HS-27A (cell line): ENCODE measurements at regions not wholly inside any gene's neighbourhood (a gene's known extent, or its start where the extent isn't known, plus 50 kb on each side); places are given as distances from the start of the nearest gene placed in this dataset.

Source experiments
- DNase-seq: peaks from one replicate; pipeline ENCODE4 v3.0.0-alpha.2; 2012; ENCODE audit warnings: low read depth, missing footprints

DNA sequence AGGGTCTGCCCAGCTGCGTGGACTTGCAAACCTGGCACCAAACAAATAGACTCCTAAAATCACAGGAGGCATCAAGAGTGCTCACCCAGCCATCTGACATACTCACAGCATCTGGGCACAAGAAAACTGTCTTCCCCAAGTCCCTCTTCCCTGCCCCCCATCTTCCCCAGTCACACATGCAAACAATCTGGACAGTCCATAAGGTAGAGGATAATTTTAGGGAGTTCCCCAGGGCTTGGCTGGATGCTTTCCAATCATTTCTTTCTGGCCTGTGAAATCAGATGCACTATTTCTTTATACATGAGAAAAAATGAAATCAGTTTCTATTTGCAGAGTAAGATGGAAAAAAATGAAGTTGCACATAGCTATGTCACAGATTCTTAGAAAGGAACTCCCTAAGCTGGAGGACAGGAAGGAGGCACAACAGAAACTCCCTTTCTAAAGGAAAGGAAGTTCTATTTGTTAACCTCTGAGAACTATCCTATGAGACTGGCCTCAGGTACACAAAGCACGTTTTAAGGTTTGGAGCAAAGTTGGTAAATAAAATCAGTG is 342.3 kb downstream of the HNRNPD start:
- DNase-seq, result no peak

DNA sequence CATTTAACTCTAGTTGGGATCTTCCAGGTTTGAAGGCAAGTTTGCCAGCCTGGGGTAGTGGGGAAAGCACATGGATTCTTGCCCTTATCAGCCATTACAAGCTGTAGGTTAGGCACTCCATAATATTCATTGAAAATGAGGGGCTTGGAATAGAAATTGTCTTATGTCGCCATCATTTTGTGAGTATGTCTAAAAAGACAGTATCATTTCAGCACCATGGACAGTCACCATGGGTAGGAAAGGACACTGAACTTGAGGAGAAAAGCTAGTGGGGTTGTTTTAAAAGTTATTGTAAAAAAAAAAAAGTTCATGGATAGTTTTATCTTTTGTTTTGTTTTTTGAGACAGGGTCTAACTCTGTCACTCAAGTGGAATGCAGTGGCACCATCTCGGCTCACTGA is 356.1 kb downstream of the HNRNPD start:
- DNase-seq, result no peak

DNA sequence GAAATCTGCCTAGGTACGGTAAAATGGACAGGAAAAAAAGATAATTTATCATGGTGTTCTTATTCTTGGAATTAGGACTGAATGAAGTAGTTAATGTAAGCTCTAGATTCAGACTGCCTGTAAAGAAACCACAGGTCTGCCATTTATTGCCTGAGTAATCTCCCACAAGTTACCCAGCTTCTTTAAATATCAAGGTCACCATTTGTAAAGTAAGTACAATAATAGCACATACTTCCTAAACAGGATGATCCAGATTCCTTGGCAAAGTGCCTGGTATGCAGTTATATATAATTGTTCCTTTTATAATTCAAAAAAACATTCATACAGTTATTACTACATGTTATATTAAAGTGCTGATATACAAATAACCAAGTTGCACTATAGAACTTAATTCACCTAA is 368.6 kb downstream of the HNRNPD start:
- DNase-seq, result no peak

DNA sequence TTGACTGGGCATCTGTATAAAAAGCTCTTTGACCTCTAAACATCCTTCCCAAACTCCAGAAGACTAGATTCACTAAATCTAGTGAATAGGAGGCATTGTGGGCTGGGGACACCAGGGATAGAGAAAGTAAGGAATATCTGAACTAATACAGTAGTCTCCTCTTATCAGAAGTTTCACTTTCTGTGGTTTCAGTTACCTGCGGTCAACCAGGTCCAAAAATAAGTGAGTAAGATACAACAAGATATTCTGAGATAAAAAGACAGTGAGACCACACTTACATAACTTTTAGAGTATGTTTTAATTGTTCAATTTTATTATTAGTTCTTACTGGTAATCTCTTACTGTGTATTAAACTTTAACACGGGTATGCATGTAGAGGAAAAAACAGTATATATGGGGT is 376.5 kb downstream of the HNRNPD start:
- no peak for DNase-seq

DNA sequence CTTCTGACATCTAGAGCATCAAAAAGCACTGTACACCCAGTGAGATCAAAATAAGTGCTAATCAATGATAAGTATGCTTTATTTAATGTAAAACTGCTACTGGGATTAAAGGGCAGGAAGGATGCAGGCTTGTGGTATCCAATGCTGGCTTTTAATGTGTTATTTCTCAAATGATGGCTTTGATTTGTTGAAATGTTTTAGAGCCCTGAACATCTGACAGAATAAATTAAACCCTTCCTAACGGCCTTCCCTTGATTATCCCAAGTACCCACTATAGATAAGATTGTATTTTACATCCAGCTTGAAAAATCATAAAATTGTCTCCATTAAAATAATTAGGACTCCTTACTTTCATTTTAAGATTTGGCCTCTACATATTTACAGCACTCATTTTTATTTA is 382.9 kb downstream of the HNRNPD start:
- no peak for DNase-seq

DNA sequence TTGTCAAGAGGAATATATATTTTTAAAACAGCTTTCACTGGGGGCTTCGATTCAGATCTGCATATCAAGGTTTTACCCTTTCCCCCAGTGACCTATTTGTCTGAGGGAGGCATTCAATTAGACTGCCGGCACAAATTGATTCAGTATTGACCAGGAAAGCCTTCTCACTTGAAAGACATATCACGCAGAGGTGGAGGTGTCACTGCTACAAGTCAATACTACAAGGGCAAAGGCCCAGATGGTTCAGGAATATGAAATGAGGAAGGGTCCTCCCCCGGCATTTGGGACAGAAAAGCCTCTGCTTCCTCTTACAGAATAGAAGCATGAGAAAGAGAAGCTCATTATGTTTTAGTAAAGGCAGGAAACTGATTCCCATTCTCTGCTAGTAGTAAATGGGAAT is 383.6 kb downstream of the HNRNPD start:
- no peak for DNase-seq

DNA sequence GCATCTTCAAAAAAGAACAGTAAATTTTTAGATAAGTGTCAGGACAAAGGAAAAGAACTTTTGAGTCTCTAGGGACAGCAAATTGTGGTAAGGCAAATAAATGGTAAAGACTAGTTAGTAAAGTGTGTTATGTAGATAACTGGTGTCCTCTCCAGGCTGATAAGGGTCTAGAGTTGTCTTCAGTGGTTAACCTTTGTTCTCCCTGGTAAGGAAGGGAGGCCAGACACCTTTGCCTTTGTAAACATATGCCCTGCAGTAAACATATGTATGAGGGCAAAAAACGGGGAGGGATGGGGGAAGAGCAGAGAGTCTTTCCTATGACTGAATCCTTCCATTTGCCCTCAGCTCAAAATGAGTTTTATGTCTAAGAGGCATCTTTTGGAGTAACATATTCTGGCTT is 384.6 kb downstream of the HNRNPD start:
- DNase-seq, result no peak

DNA sequence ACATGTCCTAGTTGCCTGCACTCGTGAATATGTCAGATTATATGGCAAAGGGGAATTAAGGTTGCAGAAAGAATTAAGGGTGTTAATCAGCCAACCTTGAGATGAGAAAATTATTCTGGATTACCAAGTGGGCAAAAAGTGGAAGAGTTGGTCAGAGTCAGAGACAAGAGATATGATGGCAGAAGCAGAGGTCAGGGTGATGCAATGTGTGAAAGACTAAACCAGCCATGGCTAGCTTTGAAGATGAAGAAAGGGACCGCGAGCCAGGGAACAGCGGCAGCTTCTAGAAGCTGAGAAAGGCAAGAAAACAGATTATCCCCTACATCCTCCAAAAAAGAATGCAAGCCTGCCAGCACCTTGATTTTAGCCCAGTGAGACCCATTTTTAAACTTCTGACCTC is 385.6 kb downstream of the HNRNPD start:
- no peak for DNase-seq

DNA sequence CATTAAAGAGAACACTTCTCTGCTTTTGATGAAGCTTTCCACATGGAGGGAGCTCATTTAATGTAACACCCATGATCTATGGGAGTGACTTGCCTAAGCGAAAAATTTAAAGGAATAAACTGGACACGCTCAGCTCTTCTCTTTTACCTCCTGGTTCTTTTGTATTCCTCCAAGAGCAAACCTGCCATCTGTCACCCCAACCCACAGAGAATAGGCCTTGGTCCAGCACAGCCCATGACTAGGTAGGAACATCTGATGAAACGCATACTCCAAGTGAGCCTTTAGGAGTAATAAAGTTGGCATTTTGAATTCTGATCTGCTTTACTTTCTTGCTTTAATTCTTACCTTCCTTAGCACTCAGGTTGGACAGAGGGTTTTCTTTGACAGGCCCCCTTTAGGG is 389.0 kb downstream of the HNRNPD start:
- no peak for DNase-seq

DNA sequence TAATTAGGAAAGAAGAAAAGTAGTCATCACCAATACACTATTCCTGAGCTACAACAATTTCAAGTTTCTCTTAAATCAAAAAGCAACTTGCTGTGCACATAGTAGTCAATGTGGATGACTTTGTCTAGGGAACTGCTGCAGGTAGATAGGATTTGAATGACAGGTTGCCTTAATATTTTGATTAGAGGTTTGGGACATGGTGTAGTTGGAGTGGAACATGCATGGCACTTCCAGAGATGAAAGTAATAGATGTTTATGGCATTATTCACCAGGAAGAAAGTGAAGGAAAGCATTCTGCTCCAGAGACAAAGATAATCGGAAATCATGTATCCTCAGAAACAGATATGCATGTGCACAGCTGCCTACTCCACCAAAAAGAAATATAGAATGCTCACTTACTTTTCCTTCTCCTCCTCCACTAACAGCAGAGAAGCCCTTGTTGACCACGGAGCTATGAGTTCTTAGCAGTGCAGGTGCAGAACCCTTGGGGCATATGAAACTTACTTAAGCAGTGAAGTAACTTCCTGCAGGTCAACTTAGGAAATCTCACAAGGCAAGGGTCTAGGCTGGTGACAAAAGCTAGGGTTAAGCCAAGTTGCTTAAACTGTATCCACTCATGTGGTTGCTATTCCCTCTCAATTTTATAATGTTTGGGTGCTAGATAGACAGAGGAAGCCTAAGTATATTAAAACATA is 390.8 kb downstream of the HNRNPD start:
- no peak for DNase-seq

DNA sequence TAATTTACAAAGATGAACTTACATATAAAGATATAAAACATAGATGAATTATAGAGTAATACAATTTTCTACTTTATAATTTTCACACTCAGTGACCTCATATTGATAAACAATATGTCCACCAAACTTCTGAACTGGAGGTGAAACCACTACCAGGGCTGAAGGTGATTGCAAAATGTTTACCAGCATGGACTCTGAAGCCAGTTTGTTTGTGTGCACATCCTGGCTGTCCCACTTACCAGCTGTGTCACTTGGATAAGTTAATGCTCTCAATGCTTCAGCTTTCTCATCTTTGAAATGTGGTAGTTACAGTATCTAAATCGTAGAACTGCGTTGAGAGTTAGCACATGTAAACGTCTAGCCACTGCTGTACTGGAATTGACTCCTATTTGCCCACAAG is 392.6 kb downstream of the HNRNPD start:
- no peak for DNase-seq

DNA sequence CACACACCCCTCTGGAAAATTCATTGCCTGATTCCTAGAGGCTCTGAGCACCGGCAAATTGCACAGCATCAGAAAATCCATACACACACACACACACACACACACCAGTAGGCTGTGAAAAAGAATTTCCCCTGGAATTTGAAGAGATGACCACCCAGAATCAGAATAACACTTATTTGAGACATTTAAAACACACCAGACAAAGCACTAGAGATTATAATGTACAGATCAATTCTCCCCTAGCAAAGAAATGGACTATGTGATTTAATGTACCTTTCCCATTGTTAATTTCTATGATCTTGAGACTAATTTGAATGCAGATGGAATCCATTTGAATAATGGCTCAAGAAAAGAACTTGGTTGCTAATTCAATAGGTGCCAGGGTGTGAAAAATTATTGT is 399.3 kb downstream of the HNRNPD start:
- no peak for DNase-seq

DNA sequence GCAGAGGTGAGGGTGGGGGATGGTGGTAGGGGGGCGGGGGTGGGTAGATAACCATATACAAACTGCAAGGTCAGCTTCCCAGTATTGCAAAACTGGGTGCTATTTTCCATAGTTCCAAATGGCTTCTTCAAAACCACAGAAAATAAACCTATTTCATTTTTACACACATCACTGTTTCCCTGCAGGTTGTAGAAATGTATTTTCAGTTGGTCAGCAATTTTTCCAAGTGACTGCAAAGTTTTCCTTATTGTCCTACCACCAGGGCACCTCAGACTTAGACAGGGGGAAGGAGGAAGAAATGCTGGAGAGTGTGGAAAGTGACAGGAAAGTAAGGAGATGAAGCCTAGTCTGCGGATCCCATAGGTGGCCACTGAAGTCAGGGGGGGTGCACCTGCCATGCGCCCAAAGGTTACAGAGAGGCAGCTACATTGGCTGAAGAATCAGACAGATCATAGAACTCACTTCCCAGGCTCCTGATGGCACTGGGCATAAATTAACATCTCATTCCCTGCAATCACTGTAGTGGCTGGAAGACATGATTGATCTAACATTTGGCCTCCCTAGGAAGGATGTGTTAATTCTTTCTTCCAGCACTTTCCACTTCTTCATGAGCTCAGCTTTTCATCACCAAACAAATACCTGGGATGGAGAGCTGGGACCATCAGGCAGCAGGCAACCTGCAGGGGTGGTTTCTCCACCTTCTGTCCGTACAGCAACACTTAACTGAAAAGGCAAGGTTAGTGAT is 402.0 kb downstream of the HNRNPD start:
- no peak for DNase-seq

DNA sequence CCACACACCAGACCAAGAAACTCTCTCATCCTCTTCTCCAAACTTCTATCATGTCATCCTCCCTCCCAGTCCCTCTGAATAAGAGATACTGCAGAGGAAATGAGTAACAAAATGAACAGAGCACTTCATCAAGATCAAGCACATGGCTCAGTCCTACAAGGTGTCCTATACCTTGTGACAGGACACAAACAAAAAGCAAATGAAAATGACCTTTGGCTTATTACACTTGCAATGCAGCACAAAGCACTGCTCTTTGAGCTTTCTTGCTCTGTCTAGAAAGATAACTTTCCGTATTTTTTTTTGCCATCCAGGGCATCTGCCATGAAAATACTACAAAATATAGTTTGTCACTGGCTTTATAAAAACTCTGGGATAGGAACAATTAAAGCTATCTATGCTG is 402.7 kb downstream of the HNRNPD start:
- no peak for DNase-seq

DNA sequence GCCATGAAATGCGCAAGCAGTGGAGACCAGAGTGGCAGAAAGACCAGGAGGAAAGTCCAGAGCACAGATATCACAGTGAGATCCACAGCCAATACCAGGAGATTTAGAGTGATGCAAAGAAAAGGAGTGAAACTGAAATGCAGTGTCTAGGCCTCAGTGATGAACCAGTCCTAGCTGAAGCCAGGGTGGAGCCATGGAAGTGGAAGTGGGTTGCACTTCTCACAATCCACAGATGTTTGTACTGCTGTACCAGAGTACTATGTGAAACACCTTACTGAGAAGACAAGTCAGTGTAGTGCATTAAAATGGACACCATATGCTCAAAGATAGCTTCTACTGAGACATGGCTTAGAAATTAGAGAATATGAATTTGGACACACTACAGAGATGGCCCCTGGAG is 403.3 kb downstream of the HNRNPD start:
- no peak for DNase-seq

DNA sequence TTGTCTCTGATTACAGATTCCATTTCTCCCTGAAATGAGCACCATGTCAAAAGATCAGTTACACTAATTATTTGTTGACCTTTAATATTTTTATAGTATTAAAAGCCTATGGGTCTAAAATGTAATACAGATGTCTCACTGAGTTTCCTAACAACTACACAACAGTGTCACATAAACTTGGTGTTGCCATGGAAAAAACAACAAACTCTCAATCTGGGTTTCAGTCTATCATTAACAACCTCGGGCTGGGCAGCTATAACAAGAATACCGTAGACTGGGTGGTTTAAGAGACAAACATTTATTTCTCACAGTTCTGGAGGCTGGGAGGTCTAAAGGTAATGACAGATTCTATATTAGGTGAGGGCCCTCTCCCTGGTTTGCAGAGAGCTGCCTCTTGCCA is 407.1 kb downstream of the HNRNPD start:
- no peak for DNase-seq

DNA sequence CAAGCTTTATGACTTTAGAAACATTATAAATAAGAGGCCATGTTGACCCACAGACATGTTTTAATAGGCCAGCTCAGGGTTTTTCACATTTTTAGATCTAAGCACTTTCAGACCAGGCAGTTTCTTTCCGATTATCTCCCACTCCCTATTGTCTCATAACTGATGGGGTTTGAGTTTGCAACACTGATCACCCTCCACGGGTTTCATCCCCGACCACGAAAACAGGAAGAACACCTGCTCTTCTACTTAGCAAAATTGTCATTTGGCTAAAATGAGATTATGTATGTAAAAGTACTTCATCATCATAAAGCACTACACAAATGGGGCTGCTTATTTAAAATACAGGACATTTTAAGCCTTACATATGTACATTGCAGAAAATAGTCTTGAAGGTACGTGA is 407.9 kb downstream of the HNRNPD start:
- DNase-seq, result no peak

DNA sequence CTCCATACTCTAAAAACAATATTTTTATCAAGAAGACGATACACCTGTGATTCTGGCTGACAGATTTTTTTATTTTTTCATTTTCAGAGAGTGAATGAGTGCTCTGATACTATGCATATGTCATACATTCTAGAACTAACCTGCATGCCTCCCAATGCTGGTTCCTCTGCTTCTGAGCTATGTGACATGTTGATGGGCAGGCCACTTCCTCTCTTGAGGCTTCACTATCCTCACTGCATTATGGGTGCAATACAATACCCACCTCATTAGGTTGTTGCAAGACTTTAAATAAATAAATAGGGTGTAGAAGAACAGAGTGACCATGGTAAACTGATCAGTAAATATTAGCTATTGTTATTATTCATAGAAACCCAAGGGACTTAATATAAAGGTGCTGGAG is 408.3 kb downstream of the HNRNPD start:
- no peak for DNase-seq

DNA sequence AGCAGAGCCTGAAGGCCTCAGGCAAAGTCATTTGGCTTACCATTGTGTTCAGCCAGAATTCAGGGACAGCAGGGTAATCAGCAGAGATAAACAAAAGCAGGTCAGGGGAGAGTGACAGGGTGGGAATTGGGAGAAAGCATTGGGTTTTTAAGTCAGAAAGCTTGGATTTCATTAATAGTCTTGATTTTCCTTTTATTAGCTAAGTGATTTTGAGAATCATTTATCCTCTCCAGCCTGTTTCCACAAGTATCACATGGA is 410.1 kb downstream of the HNRNPD start:
- no peak for DNase-seq

DNA sequence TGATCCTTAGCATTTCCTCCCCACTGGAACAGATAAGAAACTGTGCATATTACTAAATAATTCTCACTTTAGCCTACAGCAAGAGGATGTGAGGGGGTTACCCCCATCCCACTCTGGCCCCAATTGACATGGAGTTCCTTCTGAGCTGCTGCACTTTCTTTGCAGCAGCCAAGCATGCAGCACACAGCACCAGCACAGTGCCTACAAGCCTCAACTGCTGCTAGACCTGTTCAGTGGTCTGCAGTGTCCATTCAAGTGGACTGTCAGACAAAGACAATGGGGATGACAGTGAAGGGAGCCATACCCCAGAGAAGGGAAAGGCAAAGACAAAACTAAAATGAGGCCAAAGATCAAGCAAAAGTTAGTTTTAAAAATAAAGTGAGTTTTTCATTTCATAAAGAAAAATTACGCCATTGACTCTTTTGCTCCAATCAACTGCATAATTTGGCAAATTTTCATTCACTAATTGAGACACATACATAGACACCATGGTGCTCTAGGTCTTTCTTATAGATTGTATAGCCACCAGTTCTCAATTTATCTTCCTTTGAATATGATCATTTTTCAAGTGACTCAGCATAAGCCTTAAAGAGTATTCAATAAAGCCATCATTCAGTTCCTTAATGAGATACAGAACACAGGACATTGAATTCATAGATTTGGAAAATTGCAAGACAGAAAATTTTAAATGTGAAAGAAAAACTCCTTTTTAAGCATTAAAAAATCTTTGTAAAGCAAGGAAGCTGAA is 410.6 kb downstream of the HNRNPD start:
- DNase-seq, result no peak

DNA sequence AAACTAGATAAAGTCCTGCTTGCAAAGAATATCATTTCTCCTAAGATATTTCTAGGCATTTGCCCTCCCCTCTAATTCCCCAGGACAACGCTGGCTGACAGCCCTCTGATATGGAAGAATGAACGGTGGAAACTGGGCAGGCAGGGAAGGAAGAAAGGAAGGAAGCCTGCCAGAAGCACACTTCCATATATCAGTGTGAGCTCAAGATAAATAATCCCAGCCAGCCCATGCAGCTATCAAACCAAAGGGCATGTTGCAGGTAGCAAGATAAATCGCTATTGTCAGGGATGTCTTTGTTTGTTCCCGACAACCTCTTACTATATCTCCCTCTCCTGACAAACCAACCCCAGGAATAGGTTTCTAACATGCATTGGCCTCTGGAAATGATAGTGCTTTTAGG is 412.8 kb downstream of the HNRNPD start:
- no peak for DNase-seq

DNA sequence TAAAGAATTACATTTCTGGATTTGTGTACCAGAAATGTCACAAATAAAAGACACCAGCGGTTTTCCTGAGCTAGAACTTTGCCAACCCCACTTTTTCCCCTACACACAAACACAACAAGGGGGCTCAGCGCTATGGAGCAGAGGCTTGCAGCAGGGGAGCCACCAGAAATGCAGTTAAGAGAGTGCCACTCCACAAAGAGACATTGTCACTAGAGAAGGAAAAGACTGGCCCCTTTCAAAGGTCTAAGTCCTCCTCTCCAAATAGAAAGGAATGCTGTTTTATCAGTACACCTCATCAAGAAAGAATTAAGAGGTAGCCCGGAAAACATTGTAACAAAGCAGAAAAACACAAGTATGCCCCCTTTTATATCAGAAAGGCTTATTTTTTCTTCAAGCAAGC is 419.5 kb downstream of the HNRNPD start:
- DNase-seq, result no peak

DNA sequence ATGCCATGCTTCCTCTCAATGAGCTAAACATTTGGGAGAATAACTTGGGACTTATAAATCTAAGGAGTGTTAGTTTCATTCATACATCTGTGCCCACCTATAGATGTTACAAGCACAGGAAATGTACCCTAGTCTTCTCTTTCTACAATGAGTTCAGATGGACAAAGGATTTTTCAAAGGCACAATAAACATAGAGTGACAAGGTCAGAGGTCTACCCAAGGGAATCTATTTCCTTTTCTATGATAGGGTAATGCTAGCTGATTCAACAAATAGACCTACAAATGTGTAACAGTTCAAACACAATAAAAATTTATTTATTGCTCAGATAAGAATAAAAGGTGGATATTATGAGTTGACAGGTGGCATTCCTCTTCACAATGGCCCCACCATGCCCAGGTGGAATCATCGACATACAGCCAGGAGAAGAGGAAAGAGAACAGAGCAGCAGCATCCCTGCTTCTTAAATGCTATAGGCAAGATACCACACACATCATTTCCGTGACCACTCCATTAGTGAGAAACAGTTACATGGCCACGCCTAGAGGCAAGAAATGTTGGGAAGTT is 421.8 kb downstream of the HNRNPD start:
- DNase-seq, result no peak
